ENCODE measurements at regions not wholly inside any gene's neighbourhood (a gene's known extent, or its start where the extent isn't known, plus 50 kb on each side); places are given as distances from the start of the nearest gene placed in this dataset.

DNA sequence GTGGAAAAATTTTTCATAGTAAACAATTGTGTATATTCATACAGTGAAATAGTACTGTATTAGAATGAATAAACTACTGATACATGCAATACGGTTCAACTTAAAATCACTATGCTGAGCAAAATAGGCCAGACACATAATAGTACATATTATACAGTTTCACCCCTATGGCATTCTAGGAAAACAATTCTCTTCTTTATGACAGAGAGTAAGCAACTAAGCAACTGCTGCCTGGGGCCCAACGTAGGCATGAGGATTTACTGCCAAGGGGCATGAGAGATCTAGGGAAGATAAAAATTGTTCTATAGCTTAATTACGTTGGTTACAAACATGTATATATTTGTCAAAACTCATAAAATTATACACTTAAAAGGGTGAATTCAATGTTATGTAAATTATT is 180.2 kb downstream of the DRD1 start:
- TF ChIP-seq CTCF (IDR thresholded peaks at IDR 0.05), result no peak
- no peak for TF ChIP-seq POLR2A (IDR thresholded peaks at IDR 0.05)
- no peak for TF ChIP-seq EP300 (IDR thresholded peaks at IDR 0.05)

All from ovary (tissue), 3 donors.